K562 (cell line): ENCODE measurements at regions not wholly inside any gene's neighbourhood (a gene's known extent, or its start where the extent isn't known, plus 50 kb on each side); places are given as distances from the start of the nearest gene placed in this dataset.

Source experiments
- ATAC-seq: fragments of 200-7000 bp; cut with Tn5 transposase; 3 replicates; pipeline ENCODE4 v1.9.1; 2020; ENCODE audit warnings: moderate library complexity
- BruUV-seq: library from RNA; stranded (reverse); fragments of 400-500 nt; replicated peaks from 2 replicates; lab custom pipeline; 2021; lab: Mats Ljungman, UMichigan
- CTCF ChIA-PET: fragments of 300-600 bp; formaldehyde crosslinking; extraction: SDS; loops from one replicate; lab custom pipeline; 2021; ENCODE audit warnings: low intra/inter-chr PET ratio; lab: Yijun Ruan, JAX
- POLR2A ChIA-PET: fragments of 300-600, 350-650 bp; sonication (Branson Sonifier 250); formaldehyde crosslinking; extraction: SDS; loops from one replicate; lab custom pipeline; 2021; ENCODE audit warnings: antibody characterized with exemption, inconsistent platforms; lab: Yijun Ruan, JAX
- DNase-seq, 4 experiments: peaks; one replicate each; pipeline versions ENCODE4 v3.0.0 to v3.0.0-alpha.2; 2011 to 2018; ENCODE audit warnings: low spot score in 3 of 4, mixed read lengths in 3 of 4; ENCODE audit errors: extremely low read depth in 1 of 4
- FAIRE-seq: peaks from 2 replicates; lab custom pipeline; 2011; peaks lifted over from hg19 to GRCh38; lab: Jason Lieb, UNC
- H2AFZ ChIP-seq: 2 replicates; pipeline ENCODE4 v1.6.0; 2011; ENCODE audit warnings: low read depth, low read length, control low read depth, inconsistent platforms
- H3K27ac ChIP-seq: fragments of 200-600 bp; 3 replicates; pipeline ENCODE4 v1.8.0; 2011; ENCODE audit warnings: low read depth, mild to moderate bottlenecking, control low read depth, inconsistent platforms, low read length, moderate library complexity, mixed read lengths; ENCODE audit errors: extremely low read depth
- H3K27me3 ChIP-seq, 2 experiments: fragments of 300-600 bp in 1 of 2; 2 replicates in 1 of 2; 3 replicates in 1 of 2; pipeline versions ENCODE4 v1.6.0 to v1.8.0; 2011; ENCODE audit warnings: inconsistent platforms in 2 of 2, low read length in 2 of 2, mild to moderate bottlenecking in 1 of 2, mixed read lengths in 1 of 2, moderate library complexity in 1 of 2; ENCODE audit not compliant: control insufficient read depth in 2 of 2, insufficient read depth in 2 of 2
- H3K36me3 ChIP-seq: fragments of 300-600 bp; 3 replicates; pipeline ENCODE4 v1.8.0; 2011; ENCODE audit warnings: mild to moderate bottlenecking, low read length, inconsistent platforms; ENCODE audit not compliant: control insufficient read depth, insufficient read depth
- H3K4me1 ChIP-seq, 2 experiments: fragments of 200-600 bp in 1 of 2; replicated peaks in 1 of 2; 2 replicates in 1 of 2; 3 replicates in 1 of 2; pipeline versions ENCODE4 v1.5.1 to v1.8.0; 2011; ENCODE audit warnings: inconsistent platforms in 2 of 2, low read length in 2 of 2, mild to moderate bottlenecking in 1 of 2, mixed read lengths in 1 of 2, moderate library complexity in 1 of 2; ENCODE audit not compliant: control insufficient read depth in 2 of 2, insufficient read depth in 2 of 2
- H3K4me2 ChIP-seq: 2 replicates; pipeline ENCODE4 v1.6.1; 2011; ENCODE audit warnings: low read length, control low read depth, inconsistent platforms, mixed read lengths; ENCODE audit not compliant: insufficient read depth
- H3K4me3 ChIP-seq: fragments of 200-600 bp; sonication (generic), shearing (Covaris generic); 2 replicates; pipeline ENCODE4 v1.5.1; 2016; ENCODE audit warnings: control low read depth, inconsistent platforms
- H3K79me2 ChIP-seq: fragments of 200-600 bp; 3 replicates; pipeline ENCODE4 v1.8.0; 2011; ENCODE audit warnings: low read length, inconsistent platforms; ENCODE audit not compliant: control insufficient read depth, insufficient read depth
- H3K9ac ChIP-seq, 2 experiments: 2 replicates each; pipeline versions ENCODE4 v1.6.0 to v1.6.1; 2011; ENCODE audit warnings: low read depth in 2 of 2, low read length in 2 of 2, control low read depth in 1 of 2, inconsistent platforms in 1 of 2, mild to moderate bottlenecking in 1 of 2, mixed read lengths in 1 of 2; ENCODE audit not compliant: insufficient read depth in 1 of 2
- H3K9me1 ChIP-seq: one replicate; pipeline ENCODE4 v1.6.0; 2011; ENCODE audit warnings: inconsistent platforms, mild to moderate bottlenecking, low read length, moderate library complexity; ENCODE audit not compliant: control insufficient read depth, insufficient read depth
- H3K9me3 ChIP-seq: replicated peaks from 2 replicates; pipeline ENCODE4 v1.5.1; 2011; ENCODE audit warnings: low read depth, low read length, inconsistent platforms; ENCODE audit not compliant: control insufficient read depth, insufficient read depth
- H4K20me1 ChIP-seq: replicated peaks from 2 replicates; pipeline ENCODE4 v1.6.1; 2011; ENCODE audit warnings: low read length, inconsistent platforms, mixed read lengths; ENCODE audit not compliant: control insufficient read depth, insufficient read depth
- ATF7 ChIP-seq: fragments of 450-650 bp; IDR thresholded peaks from 2 replicates; pipeline ENCODE4 v1.7.1; 2014; ENCODE audit warnings: mild to moderate bottlenecking, moderate library complexity
- CREB3L1 ChIP-seq: fragments of 450-650 bp; IDR thresholded peaks from 2 replicates; pipeline ENCODE4 v1.6.1; 2014; ENCODE audit warnings: low read depth, mild to moderate bottlenecking, moderate library complexity, borderline replicate concordance
- EHMT2 ChIP-seq: fragments of 450-650 bp; IDR thresholded peaks from 2 replicates; pipeline ENCODE4 v1.6.1; 2018; ENCODE audit warnings: antibody characterized with exemption
- FOS ChIP-seq: IDR thresholded peaks from 3 replicates; pipeline ENCODE4 v1.6.1; 2011; ENCODE audit not compliant: insufficient read length; ENCODE audit errors: extremely low read depth
- FOXJ2 ChIP-seq: fragments of 200-800 bp; sonication (Bioruptor generic); IDR thresholded peaks from 2 replicates; pipeline ENCODE4 v1.6.1; 2016; ENCODE audit warnings: missing genetic modification characterization, missing compliant biosample characterization
- MAFK ChIP-seq: IDR thresholded peaks from 2 replicates; pipeline ENCODE4 v1.6.1; 2011; ENCODE audit warnings: low read length, improper control_type of control experiment
- MXI1 ChIP-seq: IDR thresholded peaks from 2 replicates; pipeline ENCODE4 v1.6.1; 2011; ENCODE audit warnings: low read depth, mild to moderate bottlenecking, improper control_type of control experiment, low read length
- NR1H2 ChIP-seq: sonication (generic); formaldehyde crosslinking; IDR thresholded peaks from 2 replicates; pipeline ENCODE4 v1.4.0; 2020; ENCODE audit warnings: mild to moderate bottlenecking, missing genetic modification reagents
- PURB ChIP-seq: sonication (generic); formaldehyde crosslinking; IDR thresholded peaks from 2 replicates; pipeline ENCODE4 v1.9.0; 2021; ENCODE audit warnings: low read depth, mild to moderate bottlenecking, missing genetic modification reagents
- SPI1 ChIP-seq: IDR thresholded peaks from 2 replicates; pipeline ENCODE4 v1.6.1; 2011; ENCODE audit warnings: low read depth, low read length, control low read depth, borderline replicate concordance
- TEAD1 ChIP-seq, 2 experiments: fragments of 450-650 bp in 1 of 2; sonication (generic) in 1 of 2; formaldehyde crosslinking; IDR thresholded peaks; 2 replicates each; pipeline versions ENCODE4 v1.4.0 to v1.8.0; 2020 to 2022; ENCODE audit warnings: mild to moderate bottlenecking in 2 of 2, missing genetic modification reagents in 1 of 2
- TFE3 ChIP-seq: fragments of 450-650 bp; formaldehyde crosslinking; IDR thresholded peaks from 2 replicates; pipeline ENCODE4 v1.4.0; 2020; ENCODE audit warnings: mild to moderate bottlenecking, mixed read lengths
- TRIM24 ChIP-seq, 2 experiments: fragments of 450-650 bp; IDR thresholded peaks; 2 replicates each; pipeline ENCODE4 v1.6.1; 2016
- ZEB2 ChIP-seq: fragments of 450-650 bp; IDR thresholded peaks from 2 replicates; pipeline ENCODE4 v1.6.1; 2016
- ZFX ChIP-seq: sonication (generic); formaldehyde crosslinking; IDR thresholded peaks from 2 replicates; pipeline ENCODE4 v1.8.0; 2022; ENCODE audit warnings: mild to moderate bottlenecking, missing genetic modification reagents, moderate library complexity
- ZKSCAN3 ChIP-seq: fragments of 250-450 bp; sonication (Bioruptor Pico); IDR thresholded peaks from 2 replicates; pipeline ENCODE4 v1.4.0; 2020
- ZNF12 ChIP-seq: sonication (generic); formaldehyde crosslinking; IDR thresholded peaks from 2 replicates; pipeline ENCODE4 v1.4.0; 2020; ENCODE audit warnings: mild to moderate bottlenecking, missing genetic modification reagents
- WGBS: fragments of 100-300 bp; shearing (Covaris generic); methylation state at CpG from one replicate; pipeline ENCODE4 v1.1.6; 2016; ENCODE audit warnings: low coverage, mixed read lengths; ENCODE audit not compliant: insufficient coverage; ENCODE audit errors: missing lambda C conversion rate; 5-methylcytosine and 5-hydroxymethylcytosine counted together
- in situ Hi-C: fragments of 300-500 bp; cut with MboI; formaldehyde crosslinking; loops from 4 replicates; pipeline ENCODE4 v1.15.0; 2018; ENCODE audit warnings: inconsistent platforms, mixed read lengths
- intact Hi-C: fragments of 100-400 bp; cut with micrococcal nuclease; formaldehyde crosslinking; loops from 2 replicates; pipeline ENCODE4 v1.14.2; 2022
- TF ChIP-seq, protein P1 (sequence below): fragments of 250-450 bp; sonication (Bioruptor Pico); IDR thresholded peaks from 2 replicates; pipeline ENCODE4 v1.5.0; 2021

- TF ChIP-seq, protein P1, sequence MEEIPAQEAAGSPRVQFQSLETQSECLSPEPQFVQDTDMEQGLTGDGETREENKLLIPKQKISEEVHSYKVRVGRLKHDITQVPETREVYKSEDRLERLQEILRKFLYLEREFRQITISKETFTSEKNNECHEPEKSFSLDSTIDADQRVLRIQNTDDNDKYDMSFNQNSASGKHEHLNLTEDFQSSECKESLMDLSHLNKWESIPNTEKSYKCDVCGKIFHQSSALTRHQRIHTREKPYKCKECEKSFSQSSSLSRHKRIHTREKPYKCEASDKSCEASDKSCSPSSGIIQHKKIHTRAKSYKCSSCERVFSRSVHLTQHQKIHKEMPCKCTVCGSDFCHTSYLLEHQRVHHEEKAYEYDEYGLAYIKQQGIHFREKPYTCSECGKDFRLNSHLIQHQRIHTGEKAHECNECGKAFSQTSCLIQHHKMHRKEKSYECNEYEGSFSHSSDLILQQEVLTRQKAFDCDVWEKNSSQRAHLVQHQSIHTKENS (CRISPR knock-in tag) = no peak
- TF ChIP-seq ATF7 (no peak), TEAD1 (CRISPR knock-in tag; IDR thresholded peaks at IDR 0.05) (no peak)
- TF ChIP-seq, all 486 proteins: peak for 34
Observed at GRCh38 chr7:17234398-17235031, 63.9 kb upstream of the AHR start (continued).

- WGBS = 26% methylated on average over 5 of the region's 5 CpGs
- Histone ChIP-seq H3K4me2 (no peak overlapping the region), H3K27me3 (no peaks in the 10 kb centered on the region), H3K79me2 (no peaks in the 10 kb centered on the region), H3K36me3 (no peaks in the 10 kb centered on the region), H2AFZ (no peak overlapping the region), H3K9me3 (no peaks in the 10 kb centered on the region), H3K9ac (no peak overlapping the region), H4K20me1 (no peaks in the 10 kb centered on the region), H3K4me1 (no peaks in the 10 kb centered on the region; a peak in 1 of 5 replicates), H3K27ac (no peak overlapping the region), H3K9me1 (no peaks in the 10 kb centered on the region), H3K4me3 (no peak overlapping the region)
- BruUV-seq = no TSS peak
- ATAC-seq (no peak), DNase-seq (no peak), FAIRE-seq (no peak)
- CTCF ChIA-PET = no interaction called here
- intact Hi-C loops = no loop called here
- in situ Hi-C loops = no loop called here
- POLR2A ChIA-PET = no interaction called here
- TF ChIP-seq, protein P1 (CRISPR knock-in tag) = no peak
- no peak for TF ChIP-seq MXI1
- TF ChIP-seq PURB (CRISPR knock-in tag) = no peak
- TF ChIP-seq FOXJ2 = no peak
- no peak for TF ChIP-seq MAFK
- no peak for TF ChIP-seq CREB3L1
- no peak for TF ChIP-seq NR1H2
- TF ChIP-seq TFE3 = no peak
- TF ChIP-seq FOS = no peak
- TF ChIP-seq TRIM24 (IDR thresholded peaks at IDR 0.05) = no peak
- no peak for TF ChIP-seq ZFX (CRISPR knock-in tag)
- no peak for TF ChIP-seq ZNF12 (CRISPR knock-in tag)
- no peak for TF ChIP-seq ZEB2
- no peak for TF ChIP-seq SPI1
- TF ChIP-seq EHMT2 = no peak
- no peak for TF ChIP-seq ZKSCAN3
Observed at GRCh38 chr7:17236171-17236570, 62.3 kb upstream of the AHR start.
